VCaP (cell line): ENCODE measurements at regions not wholly inside any gene's neighbourhood (a gene's known extent, or its start where the extent isn't known, plus 50 kb on each side); places are given as distances from the start of the nearest gene placed in this dataset.

Experiments used
- H3K27ac ChIP-seq: fragments of 450-650 bp; 2 replicates; pipeline ENCODE4 v1.5.1; 2017
- TF ChIP-seq, protein P1 (sequence below): fragments of 450-650 bp; conservative IDR thresholded peaks from 2 replicates; pipeline ENCODE4 v1.5.1; 2017; ENCODE audit warnings: mild to moderate bottlenecking, moderate library complexity

DNA sequence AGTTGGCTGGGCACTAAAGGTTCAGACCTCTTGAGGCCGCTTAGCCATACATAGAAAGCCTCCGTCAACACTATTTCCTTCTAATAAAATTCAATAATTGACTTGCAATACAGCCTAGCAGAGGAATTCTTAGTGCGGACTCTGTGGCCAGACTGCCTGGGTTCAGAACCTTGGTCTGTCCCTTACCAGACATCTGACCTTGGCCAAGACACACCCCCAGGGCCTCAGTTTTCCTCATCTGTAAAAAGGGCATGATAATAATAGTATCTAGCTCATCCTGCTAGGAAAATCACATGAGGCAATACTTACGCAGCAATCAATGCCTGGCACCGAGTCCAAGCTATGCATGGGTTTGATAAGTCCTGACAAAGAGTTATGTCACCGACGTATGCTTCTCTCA, 148.2 kb upstream of the SOD1 start:
- TF ChIP-seq, protein P1, sequence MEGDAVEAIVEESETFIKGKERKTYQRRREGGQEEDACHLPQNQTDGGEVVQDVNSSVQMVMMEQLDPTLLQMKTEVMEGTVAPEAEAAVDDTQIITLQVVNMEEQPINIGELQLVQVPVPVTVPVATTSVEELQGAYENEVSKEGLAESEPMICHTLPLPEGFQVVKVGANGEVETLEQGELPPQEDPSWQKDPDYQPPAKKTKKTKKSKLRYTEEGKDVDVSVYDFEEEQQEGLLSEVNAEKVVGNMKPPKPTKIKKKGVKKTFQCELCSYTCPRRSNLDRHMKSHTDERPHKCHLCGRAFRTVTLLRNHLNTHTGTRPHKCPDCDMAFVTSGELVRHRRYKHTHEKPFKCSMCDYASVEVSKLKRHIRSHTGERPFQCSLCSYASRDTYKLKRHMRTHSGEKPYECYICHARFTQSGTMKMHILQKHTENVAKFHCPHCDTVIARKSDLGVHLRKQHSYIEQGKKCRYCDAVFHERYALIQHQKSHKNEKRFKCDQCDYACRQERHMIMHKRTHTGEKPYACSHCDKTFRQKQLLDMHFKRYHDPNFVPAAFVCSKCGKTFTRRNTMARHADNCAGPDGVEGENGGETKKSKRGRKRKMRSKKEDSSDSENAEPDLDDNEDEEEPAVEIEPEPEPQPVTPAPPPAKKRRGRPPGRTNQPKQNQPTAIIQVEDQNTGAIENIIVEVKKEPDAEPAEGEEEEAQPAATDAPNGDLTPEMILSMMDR = no peak

DNA sequence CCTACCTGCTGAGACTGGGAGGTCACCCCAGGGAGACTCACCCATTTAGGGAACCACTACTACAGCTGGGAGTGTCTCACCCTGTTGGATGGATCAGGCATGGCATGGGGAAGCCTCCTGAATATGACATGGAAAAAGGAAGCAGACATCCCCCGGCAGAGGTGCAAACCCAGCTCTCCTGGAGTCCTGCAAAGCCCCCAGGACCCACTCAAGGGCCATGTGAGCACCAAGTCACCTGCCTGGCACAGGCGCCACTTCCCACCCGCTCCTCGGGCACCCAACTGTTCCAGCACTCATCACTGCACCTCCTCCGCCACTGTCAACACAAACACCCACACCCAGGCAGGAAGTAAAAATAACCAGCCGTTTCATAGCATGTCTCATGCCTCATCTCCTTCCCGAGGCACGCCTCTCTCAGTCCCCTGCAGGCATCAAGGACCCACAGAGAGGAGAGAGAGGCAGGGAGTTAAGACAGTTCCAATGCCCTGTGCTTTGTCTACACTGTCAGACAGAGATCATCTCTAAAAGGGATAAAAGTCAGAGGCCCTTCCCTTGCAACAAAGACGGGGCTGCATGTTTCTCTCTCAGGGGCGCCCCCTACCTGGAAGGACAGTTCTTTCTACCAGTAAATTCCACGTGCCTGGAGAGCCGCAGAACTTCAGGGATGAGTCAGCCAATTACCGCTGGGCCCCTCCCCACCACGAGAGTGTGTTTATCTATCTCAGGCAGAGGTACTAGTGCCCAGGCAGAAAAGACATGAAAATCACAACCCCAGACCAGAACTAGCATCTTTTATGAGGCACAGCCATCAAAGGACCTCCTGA, 150.1 kb upstream of the SOD1 start:
- no peak overlapping the region for H3K27ac ChIP-seq
- TF ChIP-seq, protein P1 = peak; percentile 18

More for the DNA sequence above, 148.2 kb upstream of the SOD1 start:
- no peak overlapping the region for H3K27ac ChIP-seq

DNA sequence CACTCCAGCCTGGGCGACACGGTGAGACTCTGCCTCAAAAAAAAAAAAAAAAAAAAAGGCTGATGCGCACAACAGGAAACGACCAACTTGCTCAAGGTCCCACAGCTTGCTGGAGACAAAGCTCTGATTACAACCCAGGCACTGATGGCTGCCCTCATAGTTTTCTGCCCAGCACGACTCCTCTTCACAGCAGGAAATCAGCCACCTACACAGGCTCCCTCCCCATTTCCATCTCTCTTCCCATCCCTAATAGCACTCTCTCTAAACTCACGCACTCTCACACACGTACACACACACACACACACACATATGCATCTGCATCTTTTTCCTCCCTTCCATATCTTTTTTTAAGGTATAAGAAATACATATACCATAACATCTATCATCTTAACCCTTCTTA, 153.5 kb upstream of the SOD1 start:
- no peak overlapping the region for H3K27ac ChIP-seq
- TF ChIP-seq, protein P1 = no peak

DNA sequence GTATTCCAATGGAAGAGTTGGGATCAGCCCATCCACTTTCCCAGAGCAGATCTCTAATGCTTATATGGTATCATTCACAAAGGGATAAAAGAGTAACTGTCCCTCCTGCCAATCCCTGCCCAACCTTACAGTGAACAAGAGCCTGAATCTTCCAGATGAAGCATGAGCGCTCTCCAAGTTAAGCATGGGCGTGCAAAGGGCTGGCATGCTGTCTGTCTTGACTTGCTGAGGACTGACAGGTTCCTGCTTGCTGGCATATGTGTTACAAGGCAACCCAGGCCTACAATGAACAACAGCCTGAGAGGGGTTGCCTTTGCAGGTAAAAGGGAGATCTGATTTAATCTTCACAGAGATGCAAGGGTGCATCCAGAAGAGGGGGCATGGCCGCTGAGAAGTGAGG, 155.6 kb upstream of the SOD1 start:
- no peak overlapping the region for H3K27ac ChIP-seq
- TF ChIP-seq, protein P1 = no peak

DNA sequence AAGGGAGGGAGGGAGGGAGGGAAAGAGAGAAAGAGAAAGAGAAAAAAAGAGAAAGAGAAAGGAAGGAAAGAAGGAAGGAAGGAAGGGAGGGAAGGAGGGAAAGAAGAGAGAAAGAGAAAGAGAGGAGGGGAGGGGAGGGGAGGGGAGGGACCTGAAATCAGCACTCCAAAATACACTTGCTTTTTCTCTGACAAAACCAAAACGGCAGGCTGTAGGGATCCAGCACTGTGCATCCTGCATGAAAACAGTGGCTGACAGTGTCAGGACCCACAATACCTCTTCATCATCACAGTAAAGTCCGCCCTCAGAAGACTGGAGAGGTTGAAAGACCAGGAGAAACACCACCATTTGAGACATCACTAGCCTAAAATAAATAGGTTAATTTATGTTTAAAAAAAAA, 156.0 kb upstream of the SOD1 start:
- TF ChIP-seq, protein P1 = no peak

DNA sequence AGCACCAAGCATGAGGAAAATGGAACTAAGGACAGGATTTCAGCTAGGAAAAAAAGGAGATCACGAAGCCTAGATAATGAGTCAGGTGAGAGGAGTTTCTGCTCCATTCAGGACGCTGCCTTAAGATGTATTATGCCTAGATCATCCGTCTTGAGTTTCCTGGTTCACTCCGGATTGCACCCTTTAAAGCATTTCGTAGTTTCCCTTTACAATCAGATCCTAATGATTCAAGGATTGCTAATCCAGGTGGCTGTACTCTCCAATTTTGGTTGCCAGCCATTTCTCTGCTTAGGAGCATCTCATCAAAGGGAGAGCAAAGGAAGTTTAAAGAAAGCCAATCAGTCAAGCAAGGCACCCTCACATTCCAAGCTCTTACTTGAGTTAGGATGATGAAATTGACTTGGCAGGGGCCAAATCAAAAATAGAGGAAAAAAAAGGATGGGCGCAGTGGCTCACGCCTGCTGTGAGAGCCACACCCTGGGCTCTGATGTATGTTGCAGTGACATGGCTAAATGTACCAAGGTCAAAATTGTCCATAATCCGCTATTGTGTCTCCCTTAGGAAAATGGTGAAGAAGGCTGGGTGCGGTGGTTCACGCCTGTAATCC, 156.9 kb upstream of the SOD1 start:
- TF ChIP-seq, protein P1 = no peak
- H3K27ac ChIP-seq = peak overlapping the region; percentile 36

More for the DNA sequence above, 156.0 kb upstream of the SOD1 start:
- H3K27ac ChIP-seq = no peak overlapping the region

DNA sequence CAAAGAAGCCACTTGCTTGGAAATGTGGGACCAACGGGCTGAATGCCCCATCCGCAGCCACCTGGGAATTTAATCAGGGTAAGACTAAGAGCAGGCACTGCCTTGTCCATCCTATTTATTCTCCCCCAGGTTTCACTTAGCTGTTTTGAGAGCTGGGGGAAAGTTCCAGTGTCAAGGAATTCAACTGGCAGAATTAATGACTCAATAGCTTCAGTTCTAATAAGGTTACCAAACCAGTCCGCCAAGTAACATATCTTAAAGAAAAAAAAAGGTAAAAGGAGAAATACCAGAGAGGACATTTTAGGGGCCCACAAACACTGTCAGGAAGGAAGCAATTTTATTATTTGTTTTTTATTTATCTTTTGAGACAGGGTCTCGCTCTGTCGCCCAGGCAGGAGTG, 157.6 kb upstream of the SOD1 start:
- TF ChIP-seq, protein P1 = no peak
- peak overlapping the region; percentile 36 for H3K27ac ChIP-seq
